Ascending aorta (tissue), 2 donors: ENCODE measurements at regions not wholly inside any gene's neighbourhood (a gene's known extent, or its start where the extent isn't known, plus 50 kb on each side); places are given as distances from the start of the nearest gene placed in this dataset.

Source experiments
- DNase-seq, 2 donors: peaks; one replicate each; pipeline ENCODE4 v3.0.0-alpha.2; 2019; ENCODE audit warnings: low spot score in 2 of 2
- H3K27ac ChIP-seq, 2 donors: fragments of 200-600 bp; sonication (generic); one replicate each; pipeline ENCODE4 v1.5.1; 2016 to 2017; ENCODE audit warnings: mild to moderate bottlenecking in 1 of 2
- H3K27me3 ChIP-seq: fragments of 200-600 bp; sonication (generic); one replicate; pipeline ENCODE4 v1.5.1; 2017
- H3K36me3 ChIP-seq, 2 donors: fragments of 200-600 bp; sonication (generic); one replicate each; pipeline ENCODE4 v1.5.1; 2016
- H3K4me1 ChIP-seq, 2 donors: fragments of 200-600 bp; sonication (generic); one replicate each; pipeline ENCODE4 v1.5.1; 2016 to 2017; ENCODE audit warnings: mild to moderate bottlenecking in 1 of 2
- H3K4me3 ChIP-seq, 2 donors: fragments of 200-600 bp; sonication (generic); one replicate each; pipeline ENCODE4 v1.5.1; 2016 to 2017; ENCODE audit warnings: mild to moderate bottlenecking in 1 of 2
- H3K9me3 ChIP-seq, 2 donors: fragments of 200-600 bp; sonication (generic); one replicate each; pipeline ENCODE4 v1.5.1; 2016
- CTCF ChIP-seq, 3 experiments: fragments of 200-600 bp in 2 of 3; fragments of 450-650 bp in 1 of 3; sonication (generic) in 2 of 3; IDR thresholded peaks; one replicate each; pipeline ENCODE4 v1.5.1; 2016 to 2019; ENCODE audit warnings: antibody characterized with exemption in 3 of 3, mild to moderate bottlenecking in 1 of 3, moderate library complexity in 1 of 3
- intact Hi-C: fragments of 100-400 bp; cut with DNase I; formaldehyde crosslinking; loops from one replicate; pipeline ENCODE4 v1.15.1; 2023

- Histone ChIP-seq H3K9me3 (no peaks in the 10 kb centered on the region), H3K4me1 (no peaks in the 10 kb centered on the region), H3K27me3 (no peaks in the 10 kb centered on the region), H3K27ac (no peak overlapping the region), H3K36me3 (no peaks in the 10 kb centered on the region), H3K4me3 (no peak overlapping the region)
- no peak for DNase-seq
- no peak for TF ChIP-seq CTCF (IDR thresholded peaks at IDR 0.05)
- intact Hi-C loops, result no loop called here
These were observed 1201.4 kb upstream of the TMEM132C start for GRCh38 chr12:127065595-127065994.

GRCh38 chr12:127070515-127071157 lies 1196.3 kb upstream of the TMEM132C start:
- Histone ChIP-seq H3K36me3 (no peaks in the 10 kb centered on the region), H3K27ac (no peak overlapping the region), H3K27me3 (no peaks in the 10 kb centered on the region), H3K4me3 (no peak overlapping the region), H3K9me3 (no peaks in the 10 kb centered on the region), H3K4me1 (no peaks in the 10 kb centered on the region)
- TF ChIP-seq CTCF (IDR thresholded peaks at IDR 0.05), result no peak
- intact Hi-C loops, result no loop called here
- no peak for DNase-seq

- no peak overlapping the region for H3K4me3 ChIP-seq
- TF ChIP-seq CTCF (IDR thresholded peaks at IDR 0.05), result no peak
- H3K36me3 ChIP-seq, result no peaks in the 10 kb centered on the region
- intact Hi-C loops, result no loop called here
- H3K27me3 ChIP-seq, result no peaks in the 10 kb centered on the region
- H3K27ac ChIP-seq, result no peak overlapping the region
- H3K4me1 ChIP-seq, result no peaks in the 10 kb centered on the region
- H3K9me3 ChIP-seq, result no peaks in the 10 kb centered on the region
- DNase-seq, result no peak
These were observed 1192.8 kb upstream of the TMEM132C start for GRCh38 chr12:127074161-127074560.

- no peaks in the 10 kb centered on the region for H3K27me3 ChIP-seq
- no peaks in the 10 kb centered on the region for H3K9me3 ChIP-seq
- no peaks in the 10 kb centered on the region for H3K36me3 ChIP-seq
- DNase-seq, result no peak
- no peak overlapping the region for H3K27ac ChIP-seq
- no peak for TF ChIP-seq CTCF (IDR thresholded peaks at IDR 0.05)
- intact Hi-C loops, result no loop called here
- no peaks in the 10 kb centered on the region for H3K4me1 ChIP-seq
- H3K4me3 ChIP-seq, result no peak overlapping the region
These were observed 1191.0 kb upstream of the TMEM132C start for GRCh38 chr12:127075981-127076380.

- no peak for DNase-seq
- Histone ChIP-seq H3K4me1 (no peaks in the 10 kb centered on the region), H3K4me3 (no peak overlapping the region), H3K36me3 (no peaks in the 10 kb centered on the region), H3K27ac (no peak overlapping the region), H3K9me3 (no peaks in the 10 kb centered on the region), H3K27me3 (no peaks in the 10 kb centered on the region)
- intact Hi-C loops, result no loop called here
- TF ChIP-seq CTCF (IDR thresholded peaks at IDR 0.05), result no peak
These were observed 1189.5 kb upstream of the TMEM132C start for GRCh38 chr12:127077262-127078045.
